WERI-Rb-1 (cell line): ENCODE measurements at regions not wholly inside any gene's neighbourhood (a gene's known extent, or its start where the extent isn't known, plus 50 kb on each side); places are given as distances from the start of the nearest gene placed in this dataset.

Source experiments
- DNase-seq: peaks from one replicate; pipeline ENCODE4 v3.0.0-alpha.2; 2020
- H3K27ac ChIP-seq: fragments of 250-450 bp; sonication (Bioruptor Pico); 2 replicates; pipeline ENCODE4 v1.5.1; 2020; ENCODE audit warnings: mild to moderate bottlenecking, moderate library complexity
- H3K27me3 ChIP-seq: fragments of 250-450 bp; sonication (Bioruptor Pico); 2 replicates; pipeline ENCODE4 v1.5.1; 2021; ENCODE audit warnings: mild to moderate bottlenecking, low read depth, moderate library complexity; ENCODE audit not compliant: insufficient read depth, severe bottlenecking
- H3K36me3 ChIP-seq: fragments of 250-450 bp; sonication (Bioruptor Pico); 2 replicates; pipeline ENCODE4 v1.5.1; 2020; ENCODE audit warnings: mild to moderate bottlenecking, moderate library complexity
- H3K4me3 ChIP-seq: 2 replicates; pipeline ENCODE4 v1.5.1; 2011; ENCODE audit warnings: low read depth, mild to moderate bottlenecking, control low read depth, low read length
- H3K9me3 ChIP-seq: fragments of 250-450 bp; sonication (Bioruptor Pico); 2 replicates; pipeline ENCODE4 v1.5.1; 2021; ENCODE audit warnings: mild to moderate bottlenecking, moderate library complexity; ENCODE audit not compliant: severe bottlenecking
- CTCF ChIP-seq: IDR thresholded peaks from 2 replicates; pipeline ENCODE4 v1.5.1; 2011; ENCODE audit warnings: low read depth, mild to moderate bottlenecking, control low read depth, inconsistent platforms, low read length

- no peak for DNase-seq
- H3K36me3 ChIP-seq, result no peaks in the 10 kb centered on the region
- H3K27me3 ChIP-seq, result no peaks in the 10 kb centered on the region
- no peaks in the 10 kb centered on the region for H3K9me3 ChIP-seq
- H3K4me3 ChIP-seq, result no peak overlapping the region
- TF ChIP-seq CTCF, result no peak
- H3K27ac ChIP-seq, result no peak overlapping the region
Observed at GRCh38 chr5:168171901-168172759, 119.3 kb upstream of the WWC1 start.

GRCh38 chr5:168172760-168173223, 118.7 kb upstream of the WWC1 start:
- no peak for DNase-seq
- Histone ChIP-seq H3K9me3 (no peaks in the 10 kb centered on the region), H3K27ac (no peak overlapping the region), H3K27me3 (no peaks in the 10 kb centered on the region), H3K4me3 (no peak overlapping the region), H3K36me3 (no peaks in the 10 kb centered on the region)
- no peak for TF ChIP-seq CTCF

- no peak overlapping the region for H3K27ac ChIP-seq
- DNase-seq, result no peak
- no peaks in the 10 kb centered on the region for H3K36me3 ChIP-seq
- H3K9me3 ChIP-seq, result no peaks in the 10 kb centered on the region
- no peak overlapping the region for H3K4me3 ChIP-seq
- no peak for TF ChIP-seq CTCF
- no peaks in the 10 kb centered on the region for H3K27me3 ChIP-seq
Observed at GRCh38 chr5:168174376-168174775, 117.1 kb upstream of the WWC1 start.

GRCh38 chr5:168176251-168176650, 115.2 kb upstream of the WWC1 start:
- Histone ChIP-seq H3K9me3 (no peaks in the 10 kb centered on the region), H3K27ac (no peak overlapping the region), H3K4me3 (no peak overlapping the region), H3K27me3 (no peaks in the 10 kb centered on the region), H3K36me3 (no peaks in the 10 kb centered on the region)
- no peak for DNase-seq
- no peak for TF ChIP-seq CTCF

GRCh38 chr5:168176941-168177340, 114.5 kb upstream of the WWC1 start:
- Histone ChIP-seq H3K36me3 (no peaks in the 10 kb centered on the region), H3K27me3 (no peaks in the 10 kb centered on the region), H3K27ac (no peak overlapping the region), H3K4me3 (no peak overlapping the region), H3K9me3 (no peaks in the 10 kb centered on the region)
- no peak for DNase-seq
- TF ChIP-seq CTCF, result no peak
